ENCODE measurements at regions not wholly inside any gene's neighbourhood (a gene's known extent, or its start where the extent isn't known, plus 50 kb on each side); places are given as distances from the start of the nearest gene placed in this dataset.

DNA sequence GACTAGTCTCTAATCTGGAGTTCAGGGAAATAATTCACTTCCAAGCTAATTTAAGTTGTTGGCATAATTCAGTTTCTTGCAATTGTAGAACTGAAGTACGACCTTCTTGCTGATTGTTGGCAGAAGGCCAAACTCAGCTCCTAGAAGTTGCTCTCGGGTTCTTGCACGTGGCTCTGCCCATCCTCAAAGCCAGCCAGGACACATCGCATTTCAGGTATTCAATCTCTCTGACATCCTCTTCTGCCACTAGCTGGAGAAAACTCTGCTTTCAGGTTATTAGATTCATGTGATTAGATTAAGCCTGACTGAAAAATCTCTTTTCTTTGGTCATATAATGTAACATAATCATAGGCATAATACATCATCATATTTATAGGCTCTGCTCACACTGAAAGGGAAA lies 362.0 kb downstream of the ZPLD1 start:
- H3K4me1 Mint-ChIP-seq = no peaks in the 10 kb centered on the region
- no peaks in the 10 kb centered on the region for H3K36me3 Mint-ChIP-seq (ENCODE audit: low read depth)

DNA sequence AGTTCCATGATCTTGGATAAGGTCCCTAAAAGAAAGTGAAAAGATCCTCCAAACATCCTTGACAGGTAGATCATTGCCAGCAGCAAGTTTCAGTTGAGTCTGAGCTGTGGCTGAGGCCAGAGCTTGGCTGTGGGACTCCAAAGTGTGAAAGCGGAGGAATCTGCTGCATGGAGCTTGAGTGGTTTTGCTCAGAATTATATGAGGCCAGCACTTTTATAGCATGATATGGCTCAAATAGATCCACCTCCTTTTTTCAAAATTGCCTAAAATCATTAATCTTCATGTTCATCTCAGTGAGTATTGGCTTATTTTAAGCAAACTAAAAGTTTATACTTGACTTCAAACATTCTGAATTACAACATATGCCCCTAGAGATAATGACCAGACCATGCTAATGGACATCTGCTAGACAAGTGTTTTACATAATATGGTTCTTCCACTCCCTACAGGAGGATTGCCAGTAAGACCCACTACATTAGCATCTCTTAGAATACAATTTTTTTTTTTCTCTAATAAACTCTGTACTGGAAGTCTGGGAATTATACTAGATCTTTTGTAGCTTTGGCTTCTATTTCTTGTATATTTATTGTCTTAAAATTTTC lies 368.1 kb downstream of the ZPLD1 start:
- DNase-seq = no peak
- Mint-ChIP-seq H3K36me3 (ENCODE audit: low read depth) (no peaks in the 10 kb centered on the region), H3K27ac (no peak overlapping the region), H3K9me3 (no peaks in the 10 kb centered on the region), H3K4me1 (no peaks in the 10 kb centered on the region), H3K27me3 (ENCODE audit: low read depth, poor library complexity) (no peaks in the 10 kb centered on the region), H3K4me3 (no peak overlapping the region)
- no peak for TF ChIP-seq CTCF (IDR thresholded peaks at IDR 0.05)

More for the DNA sequence above, 362.0 kb downstream of the ZPLD1 start:
- H3K27me3 Mint-ChIP-seq (ENCODE audit: low read depth, poor library complexity) = no peaks in the 10 kb centered on the region
- no peak for DNase-seq
- H3K4me3 Mint-ChIP-seq = no peak overlapping the region
- no peaks in the 10 kb centered on the region for H3K9me3 Mint-ChIP-seq
- TF ChIP-seq CTCF (IDR thresholded peaks at IDR 0.05) = no peak
- H3K27ac Mint-ChIP-seq = no peak overlapping the region

DNA sequence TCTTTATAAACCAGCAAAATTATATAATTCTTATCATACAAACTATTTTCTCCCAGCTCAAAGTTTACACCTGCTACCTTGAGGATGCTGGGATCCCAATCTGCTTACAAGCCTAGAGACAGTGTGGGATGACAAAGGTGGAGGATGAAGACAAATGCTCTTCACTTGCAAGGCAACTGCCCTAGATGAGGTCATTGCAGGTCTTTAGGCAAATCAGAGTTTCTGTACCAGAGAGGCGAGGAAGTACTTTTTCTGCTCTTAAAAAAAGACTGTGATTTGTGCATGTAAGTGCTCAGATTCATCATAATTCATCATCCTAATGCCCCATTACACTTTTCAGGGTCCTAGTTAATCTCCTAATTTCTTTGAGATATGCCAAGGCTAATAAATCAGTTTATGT lies 376.1 kb downstream of the ZPLD1 start:
- no peak for DNase-seq
- H3K4me3 Mint-ChIP-seq = no peak overlapping the region
- no peak overlapping the region for H3K27ac Mint-ChIP-seq
- no peaks in the 10 kb centered on the region for H3K4me1 Mint-ChIP-seq
- no peak for TF ChIP-seq CTCF (IDR thresholded peaks at IDR 0.05)
- H3K27me3 Mint-ChIP-seq (ENCODE audit: low read depth, poor library complexity) = no peaks in the 10 kb centered on the region
- H3K9me3 Mint-ChIP-seq = no peaks in the 10 kb centered on the region
- no peaks in the 10 kb centered on the region for H3K36me3 Mint-ChIP-seq (ENCODE audit: low read depth)

- TF ChIP-seq CTCF (IDR thresholded peaks at IDR 0.05) = no peak
- no peaks in the 10 kb centered on the region for H3K4me1 Mint-ChIP-seq
- H3K4me3 Mint-ChIP-seq = no peak overlapping the region
- no peak for DNase-seq
- no peaks in the 10 kb centered on the region for H3K36me3 Mint-ChIP-seq (ENCODE audit: low read depth)
- H3K27ac Mint-ChIP-seq = no peak overlapping the region
- peaks cover 3% of the 10 kb centered on the region for H3K27me3 Mint-ChIP-seq (ENCODE audit: low read depth, poor library complexity)
- peaks cover 5% of the 10 kb centered on the region for H3K9me3 Mint-ChIP-seq
These were observed 391.8 kb downstream of the ZPLD1 start for GRCh38 chr3:102826636-102827035.

- H3K27me3 Mint-ChIP-seq (ENCODE audit: low read depth, poor library complexity) = peaks cover 3% of the 10 kb centered on the region
- no peaks in the 10 kb centered on the region for H3K4me1 Mint-ChIP-seq
- no peak overlapping the region for H3K27ac Mint-ChIP-seq
- TF ChIP-seq CTCF (IDR thresholded peaks at IDR 0.05) = no peak
- DNase-seq = no peak
- H3K4me3 Mint-ChIP-seq = no peak overlapping the region
- H3K9me3 Mint-ChIP-seq = peaks cover 5% of the 10 kb centered on the region
- H3K36me3 Mint-ChIP-seq (ENCODE audit: low read depth) = no peaks in the 10 kb centered on the region
These were observed 392.6 kb downstream of the ZPLD1 start for GRCh38 chr3:102827386-102827785.

DNA sequence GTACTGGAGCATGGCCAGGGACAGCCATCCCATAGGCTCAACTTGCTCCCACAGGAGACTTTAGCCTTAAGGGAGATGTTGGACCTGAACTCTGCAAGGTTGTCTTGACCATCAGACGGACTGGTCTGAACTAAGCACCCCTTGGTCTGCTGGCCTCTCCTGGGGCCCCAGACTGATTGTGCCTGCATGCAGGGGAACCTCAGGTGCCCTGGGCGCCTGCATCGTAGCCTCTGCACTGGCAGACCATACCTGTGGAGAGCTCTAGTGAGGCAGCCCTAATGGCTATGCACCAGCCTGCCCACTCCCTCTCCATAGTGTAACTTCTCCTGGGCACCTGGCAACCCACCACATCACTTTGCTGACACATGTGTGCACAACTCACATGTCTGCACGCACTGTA lies 395.6 kb downstream of the ZPLD1 start:
- no peak overlapping the region for H3K4me3 Mint-ChIP-seq
- no peaks in the 10 kb centered on the region for H3K36me3 Mint-ChIP-seq (ENCODE audit: low read depth)
- no peak for TF ChIP-seq CTCF (IDR thresholded peaks at IDR 0.05)
- H3K27me3 Mint-ChIP-seq (ENCODE audit: low read depth, poor library complexity) = peaks cover 3% of the 10 kb centered on the region
- H3K4me1 Mint-ChIP-seq = no peaks in the 10 kb centered on the region
- H3K9me3 Mint-ChIP-seq = no peaks in the 10 kb centered on the region
- no peak overlapping the region for H3K27ac Mint-ChIP-seq
- DNase-seq = no peak
